ENCODE measurements at regions not wholly inside any gene's neighbourhood (a gene's known extent, or its start where the extent isn't known, plus 50 kb on each side); places are given as distances from the start of the nearest gene placed in this dataset.

DNA sequence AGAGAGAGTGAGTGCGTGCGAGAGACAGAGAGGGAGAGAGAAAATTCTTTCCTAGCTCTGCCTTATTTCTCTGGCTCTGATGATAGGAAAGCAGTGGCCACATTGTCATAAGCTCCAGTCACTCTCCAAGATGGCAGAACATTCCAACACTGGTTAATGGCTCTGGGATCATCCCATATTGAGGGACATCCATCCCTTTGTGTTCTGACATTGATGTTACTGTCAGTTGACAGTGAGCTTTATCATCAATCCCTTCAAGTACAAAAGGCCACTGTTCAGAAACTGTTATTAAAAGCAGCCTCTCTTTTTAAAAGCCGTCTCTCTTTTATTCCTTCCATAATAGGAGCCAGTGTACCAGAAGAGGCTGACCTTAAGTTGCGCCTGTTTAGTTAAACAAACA lies 1084.9 kb upstream of the RBFOX1 start:
- Histone ChIP-seq H3K9me3 (no peaks in the 10 kb centered on the region), H3K4me3 (no peak overlapping the region), H3K4me1 (no peaks in the 10 kb centered on the region), H3K27ac (no peak overlapping the region), H3K27me3 (no peaks in the 10 kb centered on the region), H3K36me3 (no peaks in the 10 kb centered on the region), H3K9ac (ENCODE audit: low read depth in 2 of 2, low read length in 2 of 2) (no peak overlapping the region)
- no peak for DNase-seq
- intact Hi-C loops (cut with DNase I), result no loop called here
- TF ChIP-seq, protein P1, sequence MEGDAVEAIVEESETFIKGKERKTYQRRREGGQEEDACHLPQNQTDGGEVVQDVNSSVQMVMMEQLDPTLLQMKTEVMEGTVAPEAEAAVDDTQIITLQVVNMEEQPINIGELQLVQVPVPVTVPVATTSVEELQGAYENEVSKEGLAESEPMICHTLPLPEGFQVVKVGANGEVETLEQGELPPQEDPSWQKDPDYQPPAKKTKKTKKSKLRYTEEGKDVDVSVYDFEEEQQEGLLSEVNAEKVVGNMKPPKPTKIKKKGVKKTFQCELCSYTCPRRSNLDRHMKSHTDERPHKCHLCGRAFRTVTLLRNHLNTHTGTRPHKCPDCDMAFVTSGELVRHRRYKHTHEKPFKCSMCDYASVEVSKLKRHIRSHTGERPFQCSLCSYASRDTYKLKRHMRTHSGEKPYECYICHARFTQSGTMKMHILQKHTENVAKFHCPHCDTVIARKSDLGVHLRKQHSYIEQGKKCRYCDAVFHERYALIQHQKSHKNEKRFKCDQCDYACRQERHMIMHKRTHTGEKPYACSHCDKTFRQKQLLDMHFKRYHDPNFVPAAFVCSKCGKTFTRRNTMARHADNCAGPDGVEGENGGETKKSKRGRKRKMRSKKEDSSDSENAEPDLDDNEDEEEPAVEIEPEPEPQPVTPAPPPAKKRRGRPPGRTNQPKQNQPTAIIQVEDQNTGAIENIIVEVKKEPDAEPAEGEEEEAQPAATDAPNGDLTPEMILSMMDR (IDR thresholded peaks at IDR 0.05), result no peak

DNA sequence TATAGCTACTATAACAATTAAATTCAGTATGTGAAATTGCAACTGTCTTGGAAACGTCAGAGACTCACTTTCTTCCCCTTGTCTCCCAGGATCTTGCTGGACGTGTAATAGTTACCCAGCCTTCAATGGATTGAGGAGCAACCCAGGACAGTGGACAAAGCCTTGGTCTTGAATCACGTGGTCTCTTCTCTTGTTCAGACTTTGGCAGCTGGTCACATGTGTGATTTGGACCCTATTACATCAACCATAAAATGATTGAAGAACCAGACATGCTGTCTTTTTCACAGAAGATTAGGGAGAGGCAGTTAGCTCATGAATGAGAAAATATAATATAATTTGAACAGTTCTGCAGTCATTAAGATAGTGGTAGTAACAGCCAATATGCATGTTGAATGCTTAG lies 1085.5 kb upstream of the RBFOX1 start:
- Histone ChIP-seq H3K9ac (ENCODE audit: low read depth in 2 of 2, low read length in 2 of 2) (no peak overlapping the region), H3K9me3 (no peaks in the 10 kb centered on the region), H3K27ac (no peak overlapping the region), H3K27me3 (no peaks in the 10 kb centered on the region), H3K4me1 (no peaks in the 10 kb centered on the region), H3K4me3 (no peak overlapping the region), H3K36me3 (no peaks in the 10 kb centered on the region)
- intact Hi-C loops (cut with DNase I), result no loop called here
- TF ChIP-seq, protein P1 (IDR thresholded peaks at IDR 0.05), result no peak
- no peak for DNase-seq

DNA sequence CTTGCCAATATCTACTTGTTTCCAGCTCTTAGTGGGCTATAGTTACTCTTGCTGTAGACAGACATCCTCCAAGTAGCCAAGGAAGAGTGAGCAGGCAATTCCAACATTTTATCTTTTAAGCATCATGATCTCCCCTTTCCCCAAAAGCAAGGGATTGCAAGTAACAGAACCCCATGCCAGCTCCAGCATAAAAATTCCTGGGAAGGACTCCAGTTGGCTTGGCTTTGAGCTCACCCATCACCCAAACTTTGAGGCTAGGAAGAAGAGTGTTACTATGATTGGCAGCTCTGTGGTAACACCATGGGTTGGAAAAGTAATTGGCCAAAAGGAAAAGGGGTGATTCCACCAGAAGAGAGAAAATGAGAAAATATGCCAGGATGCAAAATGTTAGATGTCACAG lies 1086.4 kb upstream of the RBFOX1 start:
- no peak overlapping the region for H3K4me3 ChIP-seq
- TF ChIP-seq, protein P1 (IDR thresholded peaks at IDR 0.05), result no peak
- intact Hi-C loops (cut with DNase I), result no loop called here
- no peaks in the 10 kb centered on the region for H3K4me1 ChIP-seq
- no peak overlapping the region for H3K9ac ChIP-seq (ENCODE audit: low read depth in 2 of 2, low read length in 2 of 2)
- H3K27me3 ChIP-seq, result no peaks in the 10 kb centered on the region
- H3K36me3 ChIP-seq, result no peaks in the 10 kb centered on the region
- H3K27ac ChIP-seq, result no peak overlapping the region
- no peaks in the 10 kb centered on the region for H3K9me3 ChIP-seq
- DNase-seq, result no peak

DNA sequence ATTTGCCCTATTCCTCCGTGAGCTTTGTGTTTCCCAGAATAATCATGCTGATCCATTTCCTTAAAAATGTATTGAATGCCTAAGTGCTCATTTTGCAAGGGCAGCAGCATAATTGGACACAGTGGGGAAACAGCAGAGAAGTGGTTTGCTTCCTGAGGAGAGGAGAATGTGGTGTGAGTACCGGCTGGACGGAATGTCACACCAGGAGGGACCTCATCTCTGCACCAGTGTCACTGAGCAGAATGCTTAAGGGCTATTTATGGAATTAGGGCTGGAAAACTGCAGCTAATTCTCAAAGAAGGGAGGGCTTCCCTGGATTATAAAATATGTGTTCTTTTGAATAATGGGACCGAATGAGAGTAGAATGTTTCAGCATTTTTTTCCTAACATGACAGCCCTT lies 1100.6 kb upstream of the RBFOX1 start:
- TF ChIP-seq, protein P1 (IDR thresholded peaks at IDR 0.05), result no peak
- no peak overlapping the region for H3K27ac ChIP-seq
- H3K4me1 ChIP-seq, result no peaks in the 10 kb centered on the region
- H3K9me3 ChIP-seq, result no peaks in the 10 kb centered on the region
- intact Hi-C loops (cut with DNase I), result no loop called here
- no peaks in the 10 kb centered on the region for H3K36me3 ChIP-seq
- H3K9ac ChIP-seq (ENCODE audit: low read depth in 2 of 2, low read length in 2 of 2), result no peak overlapping the region
- DNase-seq, result no peak
- no peak overlapping the region for H3K4me3 ChIP-seq
- H3K27me3 ChIP-seq, result no peaks in the 10 kb centered on the region

DNA sequence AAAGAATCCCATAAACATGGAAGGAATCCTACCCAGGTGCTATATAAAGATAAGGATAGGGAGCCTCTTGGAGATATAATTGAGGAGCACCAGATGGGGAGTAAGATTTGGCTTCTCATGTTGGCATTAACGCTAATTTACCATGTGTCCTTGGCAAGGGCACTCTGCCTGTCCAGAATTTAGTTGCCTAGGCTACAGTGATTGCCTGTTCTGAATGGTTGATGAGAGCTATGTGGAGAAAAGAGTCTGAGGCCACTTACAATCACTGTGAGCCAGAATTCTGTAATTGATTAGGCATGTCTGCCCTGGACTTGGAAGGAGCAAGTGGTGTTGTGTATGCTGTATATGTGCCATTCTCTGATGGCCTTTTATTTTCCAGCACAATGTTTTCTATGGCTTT lies 1101.2 kb upstream of the RBFOX1 start:
- H3K4me3 ChIP-seq, result no peak overlapping the region
- no peak overlapping the region for H3K27ac ChIP-seq
- no peak for DNase-seq
- TF ChIP-seq, protein P1 (IDR thresholded peaks at IDR 0.05), result no peak
- intact Hi-C loops (cut with DNase I), result no loop called here
- H3K27me3 ChIP-seq, result no peaks in the 10 kb centered on the region
- no peaks in the 10 kb centered on the region for H3K36me3 ChIP-seq
- H3K9ac ChIP-seq (ENCODE audit: low read depth in 2 of 2, low read length in 2 of 2), result no peak overlapping the region
- no peaks in the 10 kb centered on the region for H3K4me1 ChIP-seq
- H3K9me3 ChIP-seq, result no peaks in the 10 kb centered on the region

DNA sequence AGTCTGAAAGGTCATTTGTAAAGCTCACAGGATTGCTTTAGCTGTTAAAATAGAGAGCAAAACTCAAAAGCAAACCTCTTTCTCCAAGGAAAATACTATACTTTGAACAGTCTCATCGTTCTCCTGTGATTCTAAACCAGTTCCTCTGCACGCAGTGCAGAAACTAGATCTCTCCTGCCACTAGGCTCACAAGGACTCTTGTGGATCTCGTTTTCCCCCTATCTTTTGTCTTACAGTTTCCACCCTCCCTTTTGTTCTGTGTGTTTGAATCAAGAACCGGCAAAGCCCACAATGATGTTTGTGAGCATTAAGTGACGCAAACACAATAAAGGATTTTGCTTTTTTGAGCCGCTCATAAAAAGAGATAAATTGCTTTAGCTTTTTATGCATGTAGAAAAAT lies 1103.5 kb upstream of the RBFOX1 start:
- no peaks in the 10 kb centered on the region for H3K4me1 ChIP-seq
- DNase-seq, result no peak
- no peak overlapping the region for H3K4me3 ChIP-seq
- H3K27ac ChIP-seq, result no peak overlapping the region
- H3K9ac ChIP-seq (ENCODE audit: low read depth in 2 of 2, low read length in 2 of 2), result no peak overlapping the region
- intact Hi-C loops (cut with DNase I), result no loop called here
- no peaks in the 10 kb centered on the region for H3K36me3 ChIP-seq
- no peaks in the 10 kb centered on the region for H3K9me3 ChIP-seq
- no peaks in the 10 kb centered on the region for H3K27me3 ChIP-seq
- TF ChIP-seq, protein P1 (IDR thresholded peaks at IDR 0.05), result no peak

Data from colonic mucosa (tissue), 4 donors.